Kidney (tissue), 13 donors: ENCODE measurements at regions not wholly inside any gene's neighbourhood (a gene's known extent, or its start where the extent isn't known, plus 50 kb on each side); places are given as distances from the start of the nearest gene placed in this dataset.

Experiments used
- DNase-seq, 5 donors: peaks; one replicate each; pipeline ENCODE4 v3.0.0-alpha.2; 2013 to 2020
- FAIRE-seq: peaks from 2 replicates; lab custom pipeline; 2012; peaks lifted over from hg19 to GRCh38; lab: Jason Lieb, UNC
- H3K27ac ChIP-seq, 2 donors: one replicate each; pipeline ENCODE4 v1.7.0; 2013; ENCODE audit warnings: low read depth in 2 of 2, low read length in 2 of 2, inconsistent platforms in 1 of 2
- H3K27me3 ChIP-seq: one replicate; pipeline ENCODE4 v1.7.1; 2013; ENCODE audit warnings: low read length, inconsistent platforms; ENCODE audit not compliant: control insufficient read depth, insufficient read depth
- H3K36me3 ChIP-seq, 3 donors: one replicate each; pipeline versions ENCODE4 v1.7.0 to v1.7.1; 2013; ENCODE audit warnings: low read length in 3 of 3, control low read depth in 1 of 3, inconsistent platforms in 1 of 3; ENCODE audit not compliant: insufficient read depth in 3 of 3, control insufficient read depth in 2 of 3
- H3K4me1 ChIP-seq, 3 donors: one replicate each; pipeline versions ENCODE4 v1.7.0 to v1.7.1; 2013; ENCODE audit warnings: low read length in 3 of 3, inconsistent platforms in 1 of 3, low read depth in 1 of 3; ENCODE audit not compliant: control insufficient read depth in 2 of 3, insufficient read depth in 2 of 3
- H3K4me3 ChIP-seq, 3 donors: one replicate each; pipeline versions ENCODE4 v1.7.0 to v1.8.1; 2013; ENCODE audit warnings: low read length in 3 of 3, control low read depth in 1 of 3, inconsistent platforms in 1 of 3
- H3K9ac ChIP-seq, 3 donors: one replicate each; pipeline versions ENCODE4 v1.7.0 to v1.7.1; 2013; ENCODE audit warnings: low read length in 3 of 3, control low read depth in 1 of 3, inconsistent platforms in 1 of 3
- H3K9me3 ChIP-seq, 3 donors: one replicate each; pipeline versions ENCODE4 v1.7.0 to v1.7.1; 2013; ENCODE audit warnings: low read length in 3 of 3, control low read depth in 1 of 3, inconsistent platforms in 1 of 3; ENCODE audit not compliant: control insufficient read depth in 2 of 3, insufficient read depth in 1 of 3
- CTCF ChIP-seq: IDR thresholded peaks from 3 replicates; pipeline ENCODE4 v1.5.1; 2012; ENCODE audit warnings: mild to moderate bottlenecking, moderate library complexity, borderline replicate concordance; ENCODE audit not compliant: insufficient read depth; ENCODE audit errors: extremely low read depth
- intact Hi-C: fragments of 100-400 bp; cut with DNase I; formaldehyde crosslinking; loops from one replicate; pipeline ENCODE4 v1.11.1; 2022
- donor health status: control.
- donor health status: control.
- donor health status: control.
- donor health status: control.
- donor health status: control.
- donor health status: DM: yes; HTN: yes; CAD: no.
- donor health status: Normal renal cell carcinoma (clear cell type).

- H3K9ac ChIP-seq, result no peak overlapping the region
- peaks cover 0 to 2% (median 0%) of the 10 kb centered on the region in 3 donors for H3K4me1 ChIP-seq
- intact Hi-C loops, result no loop called here
- no peak overlapping the region for H3K4me3 ChIP-seq
- no peak overlapping the region for H3K27ac ChIP-seq
- H3K9me3 ChIP-seq, result no peaks in the 10 kb centered on the region
- DNase-seq (no peak), FAIRE-seq (no peak)
- TF ChIP-seq CTCF, result no peak
- H3K36me3 ChIP-seq, result no peaks in the 10 kb centered on the region
- no peaks in the 10 kb centered on the region for H3K27me3 ChIP-seq
Measured at GRCh38 chr1:185600641-185601040, 133.6 kb upstream of the HMCN1 start.

- no peak for TF ChIP-seq CTCF
- H3K9ac ChIP-seq, result no peak overlapping the region
- H3K4me3 ChIP-seq, result no peak overlapping the region
- H3K4me1 ChIP-seq, result peaks cover 0 to 9% (median 4%) of the 10 kb centered on the region in 3 donors
- no peak for FAIRE-seq
- no peak overlapping the region for H3K27ac ChIP-seq
- DNase-seq, result no peak
- intact Hi-C loops, result no loop called here
- no peaks in the 10 kb centered on the region for H3K36me3 ChIP-seq
- no peaks in the 10 kb centered on the region for H3K27me3 ChIP-seq
- no peaks in the 10 kb centered on the region for H3K9me3 ChIP-seq
Measured at GRCh38 chr1:185598332-185598731, 135.9 kb upstream of the HMCN1 start.

GRCh38 chr1:185595835-185596667 is 138.1 kb upstream of the HMCN1 start:
- H3K36me3 ChIP-seq, result no peaks in the 10 kb centered on the region
- no peaks in the 10 kb centered on the region for H3K9me3 ChIP-seq
- no peak overlapping the region for H3K4me3 ChIP-seq
- FAIRE-seq (no peak), DNase-seq (peak in 3 of 5 donors; percentile 39 to 69 (median 40))
- intact Hi-C loops, result no loop called here
- TF ChIP-seq CTCF, result peak; percentile 43
- no peaks in the 10 kb centered on the region for H3K27me3 ChIP-seq
- H3K9ac ChIP-seq, result no peak overlapping the region
- peaks cover 0 to 9% (median 9%) of the 10 kb centered on the region in 3 donors for H3K4me1 ChIP-seq
- H3K27ac ChIP-seq, result peak overlapping the region in 1 of 2 donors; percentile 60
